WTC11 (cell line): ENCODE measurements at regions not wholly inside any gene's neighbourhood (a gene's known extent, or its start where the extent isn't known, plus 50 kb on each side); places are given as distances from the start of the nearest gene placed in this dataset.

ENCODE experiments used
- ATAC-seq: fragments of 200-7000 bp; cut with Tn5 transposase; 2 replicates; pipeline ENCODE4 v1.10.0; 2021; ENCODE audit warnings: mild to moderate bottlenecking, moderate library complexity
- CTCF ChIA-PET: fragments of 300-600 bp; sonication (Branson Sonifier 250); formaldehyde crosslinking; loops from one replicate; lab custom pipeline; 2021; ENCODE audit warnings: antibody characterized with exemption; lab: Charles Lee
- POLR2A ChIA-PET: fragments of 350-600 bp; sonication (Branson Sonifier 250); formaldehyde crosslinking; loops from one replicate; lab custom pipeline; 2021; ENCODE audit warnings: antibody characterized with exemption; lab: Charles Lee
- DNase-seq: peaks from one replicate; pipeline ENCODE4 v3.0.0; 2021; ENCODE audit warnings: low spot score
- H3K27ac Mint-ChIP-seq: 2 replicates; pipeline ENCODE4 v1.8.0; 2021; ENCODE audit warnings: mixed read lengths
- H3K27me3 Mint-ChIP-seq: 2 replicates; pipeline ENCODE4 v1.8.0; 2021; ENCODE audit warnings: low read depth, mild to moderate bottlenecking, moderate library complexity, mixed read lengths
- H3K36me3 Mint-ChIP-seq: 2 replicates; pipeline ENCODE4 v1.8.0; 2021; ENCODE audit warnings: mixed read lengths
- H3K4me1 Mint-ChIP-seq: 2 replicates; pipeline ENCODE4 v1.8.0; 2022; ENCODE audit warnings: mixed read lengths
- H3K4me3 Mint-ChIP-seq: 2 replicates; pipeline ENCODE4 v1.8.0; 2021; ENCODE audit warnings: mild to moderate bottlenecking, moderate library complexity, mixed read lengths
- H3K9me3 Mint-ChIP-seq: 2 replicates; pipeline ENCODE4 v1.8.0; 2021; ENCODE audit warnings: mixed read lengths
- ATF3 ChIP-seq: sonication (generic); formaldehyde crosslinking; conservative IDR thresholded peaks from 2 replicates; pipeline ENCODE4 v1.8.1; 2022; ENCODE audit warnings: mild to moderate bottlenecking, missing genetic modification reagents
- CBFB ChIP-seq: sonication (generic); formaldehyde crosslinking; IDR thresholded peaks from 2 replicates; pipeline ENCODE4 v1.8.1; 2022; ENCODE audit warnings: mild to moderate bottlenecking, low read depth, missing genetic modification reagents
- E2F5 ChIP-seq: sonication (generic); formaldehyde crosslinking; IDR thresholded peaks from 2 replicates; pipeline ENCODE4 v1.8.1; 2022; ENCODE audit warnings: mild to moderate bottlenecking, moderate library complexity, missing genetic modification reagents
- ELF4 ChIP-seq: sonication (generic); formaldehyde crosslinking; IDR thresholded peaks from 2 replicates; pipeline ENCODE4 v1.8.1; 2022; ENCODE audit warnings: low read depth, mild to moderate bottlenecking, moderate library complexity, missing genetic modification reagents
- ERG ChIP-seq: fragments of 250-450 bp; sonication (Bioruptor Pico); IDR thresholded peaks from 2 replicates; pipeline ENCODE4 v1.8.0; 2021; ENCODE audit warnings: mild to moderate bottlenecking
- JAZF1 ChIP-seq: fragments of 250-450 bp; sonication (Bioruptor Pico); IDR thresholded peaks from 2 replicates; pipeline ENCODE4 v1.9.0; 2021; ENCODE audit warnings: moderate library complexity, mild to moderate bottlenecking, inconsistent platforms
- KAT7 ChIP-seq: sonication (generic); formaldehyde crosslinking; IDR thresholded peaks from 2 replicates; pipeline ENCODE4 v1.8.1; 2023; ENCODE audit warnings: missing genetic modification reagents, mild to moderate bottlenecking, borderline replicate concordance
- PRDM15 ChIP-seq: sonication (generic); formaldehyde crosslinking; IDR thresholded peaks from 2 replicates; pipeline ENCODE4 v1.8.0; 2022; ENCODE audit warnings: missing genetic modification reagents
- SMAD4 ChIP-seq: sonication (generic); formaldehyde crosslinking; IDR thresholded peaks from 2 replicates; pipeline ENCODE4 v1.8.0; 2022; ENCODE audit warnings: mild to moderate bottlenecking, missing genetic modification reagents
- USF1 ChIP-seq: sonication (generic); formaldehyde crosslinking; IDR thresholded peaks from 2 replicates; pipeline ENCODE4 v1.8.0; 2022; ENCODE audit warnings: mild to moderate bottlenecking, missing genetic modification reagents
- USF2 ChIP-seq: sonication (generic); formaldehyde crosslinking; IDR thresholded peaks from 2 replicates; pipeline ENCODE4 v1.8.1; 2023; ENCODE audit warnings: mild to moderate bottlenecking, missing genetic modification reagents, moderate library complexity
- ZNF219 ChIP-seq: sonication (generic); formaldehyde crosslinking; IDR thresholded peaks from 2 replicates; pipeline ENCODE4 v1.8.0; 2023; ENCODE audit warnings: missing genetic modification reagents, mild to moderate bottlenecking, borderline replicate concordance
- ZNF232 ChIP-seq: sonication (generic); formaldehyde crosslinking; IDR thresholded peaks from 2 replicates; pipeline ENCODE4 v1.8.0; 2022; ENCODE audit warnings: mild to moderate bottlenecking, missing genetic modification reagents
- ZNF281 ChIP-seq: sonication (generic); formaldehyde crosslinking; IDR thresholded peaks from 2 replicates; pipeline ENCODE4 v1.8.0; 2023; ENCODE audit warnings: mild to moderate bottlenecking, missing genetic modification reagents
- ZNF317 ChIP-seq: sonication (generic); formaldehyde crosslinking; IDR thresholded peaks from 2 replicates; pipeline ENCODE4 v1.8.1; 2023; ENCODE audit warnings: low read depth, mild to moderate bottlenecking, moderate library complexity, missing genetic modification reagents, borderline replicate concordance
- ZNF416 ChIP-seq: fragments of 250-450 bp; sonication (Bioruptor Pico); IDR thresholded peaks from 2 replicates; pipeline ENCODE4 v1.9.0; 2021; ENCODE audit warnings: mild to moderate bottlenecking, inconsistent platforms
- ZNF423 ChIP-seq: fragments of 250-450 bp; sonication (Bioruptor Pico); IDR thresholded peaks from 2 replicates; pipeline ENCODE4 v2.1.2; 2022; ENCODE audit warnings: mild to moderate bottlenecking, moderate library complexity

- Mint-ChIP-seq H3K4me3 (no peak overlapping the region), H3K27me3 (no peaks in the 10 kb centered on the region)
- POLR2A ChIA-PET: no interaction called here
- ATAC-seq: no peak
- TF ChIP-seq JAZF1 (CRISPR knock-in tag) (no peak), SMAD4 (CRISPR knock-in tag) (no peak), ELF4 (no peak), PRDM15 (CRISPR knock-in tag) (no peak), ZNF281 (CRISPR knock-in tag) (no peak), ZNF416 (CRISPR knock-in tag) (no peak), ZNF232 (CRISPR knock-in tag) (no peak)
- TF ChIP-seq, all 79 proteins: peak for 0
- Mint-ChIP-seq H3K36me3 (0 out of 2 replicates have a peak, but pooled peaks cover 3% of the 10 kb centered on the region), H3K4me1 (peaks cover 4% of the 10 kb centered on the region), H3K27ac (no peak overlapping the region), H3K9me3 (peaks cover 10% of the 10 kb centered on the region; the same call in 1 of the 2 replicates)
- DNase-seq: no peak
- CTCF ChIA-PET: no interaction called here
These were observed 138.9 kb upstream of the TRAM1L1 start for GRCh38 chr4:117224256-117224655.

GRCh38 chr4:117225471-117225870 lies 140.1 kb upstream of the TRAM1L1 start:
- no peak for ATAC-seq
- CTCF ChIA-PET: no interaction called here

More at GRCh38 chr4:117225471-117225870, 140.1 kb upstream of the TRAM1L1 start:
- POLR2A ChIA-PET: interaction anchor here (0.6 kb wide), 1 partner anchor 312 kb away, joined by 3 read pairs; no protein-coding TSS in a partner anchor
- no peak for DNase-seq
- Mint-ChIP-seq H3K27ac (no peak overlapping the region), H3K4me3 (no peak overlapping the region), H3K4me1 (peaks cover 4% of the 10 kb centered on the region), H3K36me3 (0 out of 2 replicates have a peak, but pooled peaks cover 3% of the 10 kb centered on the region), H3K9me3 (peaks cover 10% of the 10 kb centered on the region; the same call in 1 of the 2 replicates), H3K27me3 (no peaks in the 10 kb centered on the region)
- no peak for TF ChIP-seq ZNF423 (CRISPR knock-in tag)
- no peak for TF ChIP-seq CBFB (CRISPR knock-in tag)
- no peak for TF ChIP-seq E2F5
- TF ChIP-seq USF1 (CRISPR knock-in tag): no peak
- no peak for TF ChIP-seq ATF3 (CRISPR knock-in tag)
- no peak for TF ChIP-seq USF2 (CRISPR knock-in tag)
- TF ChIP-seq ZNF219 (CRISPR knock-in tag): no peak
- TF ChIP-seq ZNF281 (CRISPR knock-in tag): no peak
- TF ChIP-seq ERG: no peak
- no peak for TF ChIP-seq ZNF317 (CRISPR knock-in tag)
- no peak for TF ChIP-seq ZNF416 (CRISPR knock-in tag)
- no peak for TF ChIP-seq KAT7 (CRISPR knock-in tag)
